ENCODE measurements at regions not wholly inside any gene's neighbourhood (a gene's known extent, or its start where the extent isn't known, plus 50 kb on each side); places are given as distances from the start of the nearest gene placed in this dataset.

- ATAC-seq (ENCODE audit: poor library complexity) (no peak), DNase-seq (no peak)
- intact Hi-C loops (cut with DNase I) = no loop called here
Measured at GRCh38 chr18:40868110-40868858, 1086.8 kb upstream of the PIK3C3 start.

- DNase-seq = no peak
Measured at GRCh38 chr18:40867459-40867858, 1087.6 kb upstream of the PIK3C3 start.

GRCh38 chr18:40866968-40867367 is 1088.1 kb upstream of the PIK3C3 start:
- intact Hi-C loops (cut with DNase I) = no loop called here
- no peak for DNase-seq
- ATAC-seq (ENCODE audit: poor library complexity) = no peak

More at GRCh38 chr18:40867459-40867858, 1087.6 kb upstream of the PIK3C3 start:
- ATAC-seq (ENCODE audit: poor library complexity) = no peak
- intact Hi-C loops (cut with DNase I) = no loop called here

GRCh38 chr18:40866013-40866645 is 1088.9 kb upstream of the PIK3C3 start:
- intact Hi-C loops (cut with DNase I) = no loop called here
- DNase-seq = no peak
- ATAC-seq (ENCODE audit: poor library complexity) = no peak

GRCh38 chr18:40864846-40865245 is 1090.2 kb upstream of the PIK3C3 start:
- DNase-seq (no peak), ATAC-seq (ENCODE audit: poor library complexity) (no peak)
- intact Hi-C loops (cut with DNase I) = no loop called here

GRCh38 chr18:40863801-40864200 is 1091.2 kb upstream of the PIK3C3 start:
- ATAC-seq (ENCODE audit: poor library complexity) (no peak), DNase-seq (no peak)
- intact Hi-C loops (cut with DNase I) = no loop called here

GRCh38 chr18:40860189-40860588 is 1094.8 kb upstream of the PIK3C3 start:
- no peak for DNase-seq
- intact Hi-C loops (cut with DNase I) = no loop called here
- no peak for ATAC-seq (ENCODE audit: poor library complexity)

- intact Hi-C loops (cut with DNase I) = no loop called here
- DNase-seq = no peak
- no peak for ATAC-seq (ENCODE audit: poor library complexity)
Measured at GRCh38 chr18:40855661-40856060, 1099.4 kb upstream of the PIK3C3 start.

- ATAC-seq (ENCODE audit: poor library complexity) = no peak
- intact Hi-C loops (cut with DNase I) = no loop called here
Measured at GRCh38 chr18:40852406-40852805, 1102.6 kb upstream of the PIK3C3 start.

GRCh38 chr18:40851014-40851429 is 1104.0 kb upstream of the PIK3C3 start:
- DNase-seq = no peak
- intact Hi-C loops (cut with DNase I) = no loop called here
- ATAC-seq (ENCODE audit: poor library complexity) = no peak

More at GRCh38 chr18:40852406-40852805, 1102.6 kb upstream of the PIK3C3 start:
- no peak for DNase-seq

GRCh38 chr18:40849886-40850285 is 1105.1 kb upstream of the PIK3C3 start:
- DNase-seq (no peak), ATAC-seq (ENCODE audit: poor library complexity) (no peak)
- intact Hi-C loops (cut with DNase I) = no loop called here

- DNase-seq (no peak), ATAC-seq (ENCODE audit: poor library complexity) (no peak)
- intact Hi-C loops (cut with DNase I) = no loop called here
Measured at GRCh38 chr18:40841467-40841866, 1113.6 kb upstream of the PIK3C3 start.

- DNase-seq (no peak), ATAC-seq (ENCODE audit: poor library complexity) (no peak)
- intact Hi-C loops (cut with DNase I) = no loop called here
Measured at GRCh38 chr18:40841063-40841462, 1114.0 kb upstream of the PIK3C3 start.

GRCh38 chr18:40832362-40832761 is 1122.7 kb upstream of the PIK3C3 start:
- DNase-seq (no peak), ATAC-seq (ENCODE audit: poor library complexity) (no peak)
- intact Hi-C loops (cut with DNase I) = no loop called here

GRCh38 chr18:40824291-40824690 is 1130.7 kb upstream of the PIK3C3 start:
- ATAC-seq (ENCODE audit: poor library complexity) (no peak), DNase-seq (no peak)
- intact Hi-C loops (cut with DNase I) = no loop called here

GRCh38 chr18:40821596-40822243 is 1133.3 kb upstream of the PIK3C3 start:
- ATAC-seq (ENCODE audit: poor library complexity) = no peak
- intact Hi-C loops (cut with DNase I) = no loop called here
- DNase-seq = no peak

GRCh38 chr18:40812981-40813515 is 1142.0 kb upstream of the PIK3C3 start:
- DNase-seq = no peak
- no peak for ATAC-seq (ENCODE audit: poor library complexity)
- intact Hi-C loops (cut with DNase I) = no loop called here

- intact Hi-C loops (cut with DNase I) = no loop called here
- ATAC-seq (ENCODE audit: poor library complexity) (no peak), DNase-seq (no peak)
Measured at GRCh38 chr18:40810372-40810771, 1144.7 kb upstream of the PIK3C3 start.

GRCh38 chr18:40789286-40789685 is 1165.7 kb upstream of the PIK3C3 start:
- ATAC-seq (ENCODE audit: poor library complexity) = no peak
- intact Hi-C loops (cut with DNase I) = no loop called here

More at GRCh38 chr18:40789286-40789685, 1165.7 kb upstream of the PIK3C3 start:
- DNase-seq = no peak

All from Right ventricle myocardium superior (tissue), 1 donor.